GM19467 (cell line): ENCODE measurements at regions not wholly inside any gene's neighbourhood (a gene's known extent, or its start where the extent isn't known, plus 50 kb on each side); places are given as distances from the start of the nearest gene placed in this dataset.
"Not testable (repeated sequence)": the region's sequence is repeated elsewhere in the genome, so short reads cannot be mapped to it uniquely, and the experiment has no call there.

ENCODE experiments used
- ATAC-seq: cut with Tn5 transposase; IDR thresholded peaks from one replicate; pipeline ENCODE4 v1.9.1; 2021; ENCODE audit warnings: mild to moderate bottlenecking, moderate library complexity; ENCODE audit not compliant: unreplicated experiment

DNA sequence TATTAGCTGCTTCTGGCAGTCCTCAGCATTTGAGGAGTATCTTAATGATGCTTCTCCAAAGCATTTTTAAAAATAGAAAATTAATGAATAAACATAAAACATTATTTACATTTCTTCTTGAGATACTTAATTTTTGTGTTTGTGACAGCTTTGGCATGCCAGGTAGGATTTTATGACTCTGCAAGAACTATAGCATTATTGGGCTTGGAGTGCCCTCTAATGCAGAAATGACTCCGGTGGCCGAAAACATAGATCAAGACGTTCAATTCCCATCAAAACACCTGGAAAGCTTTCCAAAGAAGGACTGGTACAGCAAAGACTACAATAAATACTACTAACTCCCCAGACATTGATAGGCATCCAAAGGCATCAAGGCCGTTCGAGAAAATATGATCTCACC is 366.4 kb upstream of the CXADR start:
- no peak for ATAC-seq

DNA sequence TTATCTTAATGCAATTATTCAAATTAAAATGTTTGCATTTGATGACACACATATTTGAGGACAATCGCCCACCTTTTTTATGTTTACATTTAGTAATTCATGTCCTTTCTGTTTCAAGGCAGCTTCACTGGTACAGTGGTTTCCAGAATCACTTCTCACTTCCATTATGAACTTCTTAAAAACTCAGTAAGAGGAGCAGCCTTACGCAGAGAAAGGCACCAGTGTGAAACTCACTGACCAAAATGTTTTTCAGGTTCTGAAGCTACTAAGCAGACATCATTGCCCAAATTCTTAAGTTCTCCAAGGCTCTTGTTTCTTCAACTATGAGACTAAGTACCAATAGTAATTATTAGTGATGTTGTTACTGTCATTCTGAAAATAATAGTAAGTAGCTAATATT is 353.1 kb upstream of the CXADR start:
- ATAC-seq = no peak

DNA sequence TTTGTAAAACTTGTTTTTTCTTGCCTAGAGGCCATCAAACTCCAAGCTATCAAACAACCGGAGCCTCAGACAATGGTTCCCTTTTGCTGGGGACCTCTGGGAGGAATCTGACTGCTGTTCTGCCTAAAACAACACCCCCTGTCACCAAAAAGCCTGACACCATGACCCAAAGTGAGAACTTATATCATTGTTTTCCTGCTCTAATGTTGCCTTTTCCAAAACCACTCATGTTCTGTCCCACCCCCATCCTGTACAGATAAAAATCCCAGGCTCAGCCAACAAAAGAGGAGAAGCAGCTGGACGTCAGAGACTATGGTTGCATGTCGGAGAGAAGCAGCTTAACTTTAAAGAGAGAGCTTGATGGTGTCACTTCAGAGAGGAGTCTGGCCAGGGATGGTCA is 327.2 kb upstream of the CXADR start:
- ATAC-seq = no peak

DNA sequence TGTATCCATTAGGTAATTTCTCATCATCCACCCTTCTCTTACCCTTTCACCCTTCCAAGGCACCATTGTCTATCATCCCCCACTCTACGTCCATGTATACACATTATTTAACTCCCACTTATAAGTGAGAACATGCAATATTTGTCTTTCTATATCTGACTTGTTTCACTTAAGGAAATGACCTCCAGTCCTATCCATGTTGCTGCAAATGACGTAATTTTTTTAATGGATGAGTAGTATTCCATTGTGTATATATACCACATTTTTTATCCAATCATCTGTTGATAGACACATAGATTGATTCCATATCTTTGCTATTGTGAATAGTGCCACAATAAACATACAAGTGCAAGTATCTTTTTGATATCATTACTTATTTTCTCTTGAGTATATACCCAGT is 322.9 kb upstream of the CXADR start:
- ATAC-seq = no peak

DNA sequence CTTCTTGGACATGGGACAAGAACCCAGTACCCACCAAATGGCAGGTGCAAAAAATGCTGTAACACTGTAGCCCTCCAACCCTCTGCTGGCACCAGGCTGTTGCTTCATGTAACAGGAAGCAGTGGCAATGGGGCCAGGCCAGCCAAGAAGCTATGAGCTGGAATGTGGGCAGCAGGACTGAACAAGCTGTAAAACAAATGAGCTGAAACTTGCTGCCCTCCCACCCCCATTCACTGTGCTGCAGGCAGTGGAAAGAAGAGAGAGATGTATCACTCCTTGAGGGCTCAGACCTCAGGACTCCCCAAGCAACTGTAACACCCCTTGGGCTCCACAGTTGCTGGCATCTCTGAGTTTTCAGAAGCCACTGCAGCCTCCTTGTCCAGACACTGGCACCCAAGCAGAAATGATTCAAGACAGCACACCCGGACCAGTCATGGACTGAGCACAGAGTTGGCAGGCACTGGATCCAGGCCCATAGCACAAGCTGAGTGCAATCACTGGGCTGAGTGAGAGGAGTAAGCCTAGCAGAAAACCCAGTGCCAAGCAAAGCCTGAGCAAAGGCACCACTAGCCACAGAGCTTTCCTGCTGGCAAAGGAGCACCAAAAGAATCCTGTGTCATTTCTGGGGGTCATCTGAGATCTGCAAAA is 321.4 kb upstream of the CXADR start:
- ATAC-seq = no peak

DNA sequence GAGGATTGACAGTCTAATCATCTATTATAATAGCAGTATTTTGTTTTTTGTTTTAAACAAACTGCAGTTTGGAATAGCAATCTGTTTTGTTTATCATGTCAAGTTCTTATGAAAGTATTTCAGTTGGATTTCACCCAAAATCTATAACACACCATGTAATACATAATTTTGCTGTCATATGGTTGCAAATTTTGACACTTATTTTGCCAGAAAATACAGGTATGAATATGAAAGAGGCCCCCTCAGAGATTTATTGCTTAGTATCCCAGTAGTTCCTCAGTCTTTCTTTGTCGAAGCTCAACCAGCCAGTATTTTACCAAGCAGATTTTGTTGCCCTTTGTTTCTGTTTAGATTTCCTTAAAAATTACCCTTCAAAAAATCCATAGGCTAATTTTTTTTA is 317.5 kb upstream of the CXADR start:
- ATAC-seq = no peak

DNA sequence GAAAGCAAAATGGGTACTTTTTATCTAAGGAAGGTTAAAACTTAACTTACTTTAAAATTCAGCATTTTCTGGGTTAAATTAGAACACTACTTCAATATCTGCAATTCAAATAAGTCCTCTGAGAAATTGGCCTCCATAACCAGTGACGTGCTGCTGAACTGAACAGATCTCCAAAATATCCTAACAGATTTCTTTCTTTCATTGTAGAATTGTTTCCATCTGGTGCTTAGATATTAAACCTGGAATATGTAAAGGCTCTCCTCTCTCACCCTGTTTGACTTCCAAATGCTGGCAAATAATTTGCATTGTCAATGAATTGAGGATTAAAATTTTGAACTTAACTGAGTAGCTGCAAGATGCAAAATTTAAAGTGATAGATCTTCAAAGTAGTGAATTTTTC is 316.9 kb upstream of the CXADR start:
- ATAC-seq = no peak

DNA sequence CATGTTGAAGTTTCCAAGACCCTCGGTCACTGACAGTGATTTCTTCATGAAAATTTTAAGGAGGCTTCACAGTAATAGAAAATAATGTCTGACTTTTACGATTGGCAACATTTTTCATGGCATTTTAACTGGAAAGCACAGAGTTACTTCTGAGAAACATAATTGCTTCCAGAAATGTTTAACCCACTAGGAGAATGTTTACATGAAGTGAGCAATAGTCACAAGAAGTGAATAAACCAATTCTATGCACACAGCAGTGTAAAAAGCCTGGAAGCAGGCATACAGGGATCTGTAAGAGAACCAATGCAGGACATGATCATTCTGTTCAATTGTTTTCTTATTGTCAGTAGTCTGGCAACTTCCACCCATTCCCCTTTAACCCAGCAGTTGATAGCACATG is 316.2 kb upstream of the CXADR start:
- no peak for ATAC-seq

DNA sequence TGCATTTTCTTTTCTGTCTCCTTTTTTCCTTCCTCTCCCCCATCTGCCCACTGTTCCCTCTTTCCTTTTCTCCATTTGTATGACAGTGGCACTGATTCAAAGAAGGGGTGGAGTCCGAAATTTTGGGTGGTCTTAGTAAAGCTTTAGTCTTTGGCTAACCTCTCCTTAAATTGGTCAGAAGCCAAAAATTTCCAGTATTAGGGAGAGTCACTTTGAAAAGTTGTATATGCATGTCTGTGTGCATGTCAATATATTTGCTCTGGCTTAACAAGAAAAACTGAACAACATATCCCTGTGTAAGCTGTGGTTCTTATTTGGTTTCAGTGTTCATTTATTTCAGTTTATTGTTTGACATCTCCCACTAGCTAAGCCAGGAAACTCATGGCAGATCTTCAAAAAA is 314.8 kb upstream of the CXADR start:
- ATAC-seq = no peak

DNA sequence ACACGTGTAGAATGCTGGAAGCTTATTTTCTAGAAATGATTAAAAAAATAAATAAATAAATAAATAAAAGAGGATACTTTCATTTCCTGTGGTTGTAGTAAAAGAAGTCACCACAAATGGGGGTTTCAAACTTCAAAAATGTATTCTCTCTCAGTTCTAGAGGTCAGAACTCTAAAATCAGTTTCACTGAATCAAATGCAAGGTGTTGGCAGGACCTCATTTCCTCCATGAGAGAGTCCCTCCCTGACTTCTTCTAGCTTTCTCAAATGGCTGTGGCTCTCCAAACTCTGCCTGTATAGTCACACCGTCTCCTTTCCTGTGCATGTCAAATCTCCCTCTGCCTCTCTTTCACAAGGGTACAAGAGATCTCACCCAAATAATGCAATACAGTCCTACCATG is 312.6 kb upstream of the CXADR start:
- ATAC-seq = no peak

DNA sequence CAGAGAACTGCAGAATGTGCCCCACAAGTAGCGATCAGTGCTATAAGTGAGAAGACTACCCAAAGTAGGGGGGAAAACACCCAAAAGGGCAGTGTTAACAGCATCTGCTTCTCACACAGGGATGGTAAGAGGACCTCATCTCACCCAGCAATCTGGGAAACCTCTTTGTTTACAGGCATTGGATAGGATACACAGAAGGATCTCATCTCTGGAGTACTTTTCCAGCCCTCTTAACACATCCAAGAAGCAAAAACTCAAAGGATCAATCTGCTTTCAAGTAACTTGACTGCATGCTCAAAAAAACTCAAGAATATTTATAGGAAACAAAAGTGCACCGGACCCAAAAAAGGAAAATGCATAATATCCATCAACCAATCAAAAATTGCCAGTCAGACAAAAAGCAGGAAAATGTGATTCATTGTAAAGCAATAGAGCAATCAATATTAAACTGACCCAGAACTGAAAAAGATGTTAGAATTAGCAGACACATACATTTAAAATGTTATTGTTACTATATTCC is 311.0 kb upstream of the CXADR start:
- ATAC-seq = no peak

DNA sequence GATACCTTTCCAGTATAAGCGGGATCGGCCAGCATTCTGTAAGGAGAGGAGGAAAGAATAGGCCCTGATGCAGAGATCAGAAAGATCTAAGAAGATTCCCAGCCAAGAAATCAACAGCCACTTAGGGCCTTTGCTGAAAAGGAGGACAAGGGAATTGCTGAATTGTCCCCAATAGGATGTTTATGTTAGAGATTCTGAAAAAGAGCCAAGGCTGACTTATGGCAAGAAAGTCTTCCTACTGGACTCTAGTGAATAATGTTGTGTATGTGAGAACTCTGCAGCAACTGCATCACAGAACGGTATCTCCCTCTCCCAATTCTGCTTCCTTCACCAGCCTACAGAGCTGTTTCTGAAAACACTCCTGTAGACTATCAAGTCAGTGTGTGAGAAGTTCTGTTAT is 298.0 kb upstream of the CXADR start:
- no peak for ATAC-seq

DNA sequence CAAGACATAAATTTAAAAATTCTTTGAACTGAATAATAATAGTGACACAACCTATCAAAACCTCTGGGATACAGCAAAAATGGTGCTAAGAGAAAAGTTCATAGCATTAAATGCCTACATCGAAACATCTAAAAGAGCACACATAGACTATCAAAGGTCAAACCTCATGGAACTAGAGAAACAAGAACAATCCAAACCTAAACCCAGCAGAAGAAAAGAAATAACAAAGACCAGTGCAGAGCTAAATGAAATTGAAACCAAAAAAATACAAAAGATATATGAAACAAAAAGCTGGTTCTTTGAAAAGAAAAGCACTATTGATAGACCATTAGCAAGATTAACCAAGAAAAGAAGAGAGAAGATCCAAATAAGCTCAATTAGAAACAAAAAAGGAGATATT is 293.8 kb upstream of the CXADR start:
- ATAC-seq = not testable (repeated sequence)

DNA sequence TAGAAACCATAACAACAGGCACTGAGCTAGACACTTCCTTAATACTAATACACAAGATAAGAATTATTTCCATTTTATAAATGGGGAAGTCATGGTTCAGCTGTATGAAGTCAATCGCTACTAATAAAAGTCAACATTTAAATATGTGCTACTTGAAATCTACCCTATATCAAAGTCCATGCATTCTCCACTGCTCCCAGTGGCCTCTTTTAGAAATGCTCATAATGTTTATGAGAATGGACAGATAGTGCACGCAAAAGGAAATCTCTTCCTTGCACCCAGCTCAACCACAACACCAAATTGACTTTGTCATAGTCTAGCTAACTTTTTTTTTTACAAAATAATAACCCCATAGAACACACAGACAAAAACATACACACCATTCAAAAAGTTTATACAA is 281.7 kb upstream of the CXADR start:
- ATAC-seq = no peak

DNA sequence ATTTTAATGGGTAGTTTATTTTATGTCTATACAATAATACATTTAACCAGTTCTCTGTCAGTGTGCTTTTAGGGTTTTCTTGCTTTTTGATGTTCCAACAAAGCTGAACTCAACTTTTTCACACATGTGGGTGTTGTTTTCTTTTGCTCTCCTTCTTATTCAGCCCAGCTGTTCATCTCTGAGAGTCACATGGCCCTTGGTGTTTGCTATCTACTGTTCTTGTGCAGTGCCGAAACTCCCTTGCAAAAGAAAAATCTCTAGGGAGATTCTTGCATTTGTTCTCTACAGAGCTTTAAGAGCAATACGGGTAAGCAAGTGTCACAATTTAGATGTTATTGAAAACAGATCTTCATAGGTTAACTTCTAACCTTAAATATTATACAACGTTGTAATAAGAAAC is 281.1 kb upstream of the CXADR start:
- no peak for ATAC-seq

DNA sequence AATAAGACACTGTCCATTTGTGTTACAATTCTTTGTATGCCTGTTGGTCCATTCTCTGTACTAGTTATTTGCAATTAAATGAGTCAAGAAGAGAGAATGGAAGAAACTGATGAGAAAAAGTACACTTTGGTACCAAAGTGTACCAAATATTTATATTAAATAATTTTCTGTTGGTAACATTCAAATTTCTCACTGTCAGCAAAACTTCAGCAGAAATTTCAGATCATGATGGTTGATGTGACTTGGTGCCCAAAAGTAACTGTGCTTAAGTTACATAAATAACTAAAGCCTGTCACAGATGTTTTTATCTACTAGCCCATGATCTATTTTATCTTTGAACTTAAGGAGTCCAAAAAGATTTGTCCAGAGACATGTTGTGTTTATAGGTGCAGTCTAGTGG is 274.4 kb upstream of the CXADR start:
- no peak for ATAC-seq

DNA sequence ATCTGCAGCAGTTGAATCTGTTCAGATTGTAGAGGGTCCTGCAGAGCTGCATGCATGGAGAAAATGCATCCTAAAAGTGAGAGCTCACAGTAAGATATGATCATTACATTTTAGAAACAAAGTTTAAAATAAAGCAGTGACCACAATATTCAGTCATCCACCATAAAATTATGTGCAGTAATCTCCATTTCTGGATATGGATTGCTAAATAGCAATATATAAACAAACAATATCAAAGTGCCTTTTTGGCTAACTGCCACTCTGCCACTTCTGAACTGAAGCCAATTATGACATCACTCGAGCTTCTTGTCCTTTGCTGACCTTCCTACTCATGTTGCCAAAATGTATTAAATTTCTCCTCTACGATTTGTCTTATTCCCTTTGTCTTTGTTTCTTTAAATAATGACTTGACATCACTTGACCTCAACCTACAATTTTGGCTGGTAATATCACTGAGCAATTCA is 262.0 kb upstream of the CXADR start:
- ATAC-seq = no peak

DNA sequence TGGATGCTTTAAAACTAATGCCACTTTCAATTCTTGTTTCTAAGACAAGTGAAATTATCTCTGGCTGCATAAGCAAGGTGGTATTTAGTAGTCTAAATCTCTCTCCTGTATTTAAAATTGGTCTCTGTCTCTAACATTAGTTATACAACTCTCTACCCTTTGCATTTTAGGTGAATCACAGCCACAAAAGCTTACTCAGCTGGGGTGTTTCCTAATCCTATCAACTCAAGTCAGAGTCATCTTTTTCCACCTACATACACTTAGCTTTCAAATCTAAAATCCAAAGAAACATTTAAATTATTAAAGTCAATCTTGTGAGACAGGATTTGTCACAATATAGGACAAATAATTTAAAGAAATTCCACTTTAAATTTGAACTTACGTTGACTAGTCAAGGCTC is 255.1 kb upstream of the CXADR start:
- ATAC-seq = no peak

DNA sequence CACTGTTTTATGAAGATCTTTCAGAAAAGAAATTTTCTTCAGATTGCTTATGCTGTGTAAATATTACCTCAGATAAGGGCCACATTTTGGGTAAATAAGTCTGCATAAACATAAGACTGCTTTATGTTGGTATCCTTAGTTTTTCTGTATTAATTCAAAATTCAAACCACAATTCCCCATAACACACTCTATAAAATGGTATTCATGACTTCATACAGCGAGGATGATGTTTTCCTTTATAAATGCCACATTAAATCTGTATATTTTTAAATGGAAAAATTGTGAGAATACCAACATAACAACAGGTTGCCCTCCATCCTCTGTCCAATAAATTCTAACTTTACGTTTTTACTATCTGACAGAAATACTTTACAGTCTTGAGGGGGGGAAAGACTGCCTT is 248.7 kb upstream of the CXADR start:
- ATAC-seq = no peak

DNA sequence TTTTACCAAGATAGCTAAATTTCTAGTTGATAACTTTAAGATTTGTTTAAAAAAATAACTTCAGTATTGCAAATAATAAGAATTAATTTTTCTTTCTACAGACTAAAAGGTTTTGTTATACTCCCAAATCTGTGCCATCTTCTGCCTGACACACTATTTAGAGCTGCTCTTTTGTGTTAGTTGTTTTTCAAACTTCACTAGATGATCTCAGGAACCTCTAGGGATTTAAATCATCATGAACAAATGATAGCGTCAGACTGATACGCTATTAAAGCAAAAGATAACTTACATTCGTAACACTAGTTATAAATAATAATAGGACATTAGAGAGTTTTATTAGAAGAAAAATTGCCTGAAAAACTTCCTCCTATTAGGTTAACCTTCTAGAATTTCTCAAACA is 243.1 kb upstream of the CXADR start:
- ATAC-seq = no peak

DNA sequence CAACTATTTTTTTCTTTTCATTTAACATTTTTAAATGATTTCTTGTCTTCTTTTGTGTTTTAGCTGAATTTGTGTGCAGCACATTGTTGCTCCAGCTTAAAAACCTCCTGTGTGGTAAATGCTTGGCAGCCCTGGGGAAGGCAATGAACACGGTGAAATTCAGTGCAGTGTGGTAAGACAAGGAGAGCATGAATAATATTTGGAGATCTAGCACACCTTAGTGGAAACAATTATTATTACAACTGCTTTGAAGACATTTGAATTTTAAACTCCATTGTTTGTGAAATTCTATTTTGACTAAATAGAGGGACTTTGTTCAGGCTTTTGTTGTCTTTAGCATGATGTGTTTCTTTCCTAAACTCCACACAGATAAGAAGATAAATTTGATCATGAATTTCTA is 242.6 kb upstream of the CXADR start:
- no peak for ATAC-seq

DNA sequence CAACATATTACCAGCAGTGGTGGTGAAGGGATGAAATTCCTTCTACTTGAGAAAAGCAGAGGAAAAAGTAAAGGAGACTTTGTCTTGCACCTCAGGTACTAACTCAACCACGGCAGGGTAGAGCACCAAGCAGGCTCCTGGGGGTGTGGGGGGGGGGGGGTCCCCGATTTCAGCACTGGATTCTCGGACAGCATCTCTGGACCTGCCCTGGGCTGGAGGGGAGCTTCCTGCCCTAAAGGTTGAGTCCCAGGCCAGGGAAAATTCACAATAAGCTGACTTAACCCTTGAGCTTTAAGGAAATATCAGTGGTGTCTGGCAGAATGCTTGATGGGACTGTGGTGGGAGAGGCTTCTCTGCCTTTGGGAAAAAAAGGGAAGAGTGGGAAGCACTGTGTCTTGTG is 233.2 kb upstream of the CXADR start:
- no peak for ATAC-seq

DNA sequence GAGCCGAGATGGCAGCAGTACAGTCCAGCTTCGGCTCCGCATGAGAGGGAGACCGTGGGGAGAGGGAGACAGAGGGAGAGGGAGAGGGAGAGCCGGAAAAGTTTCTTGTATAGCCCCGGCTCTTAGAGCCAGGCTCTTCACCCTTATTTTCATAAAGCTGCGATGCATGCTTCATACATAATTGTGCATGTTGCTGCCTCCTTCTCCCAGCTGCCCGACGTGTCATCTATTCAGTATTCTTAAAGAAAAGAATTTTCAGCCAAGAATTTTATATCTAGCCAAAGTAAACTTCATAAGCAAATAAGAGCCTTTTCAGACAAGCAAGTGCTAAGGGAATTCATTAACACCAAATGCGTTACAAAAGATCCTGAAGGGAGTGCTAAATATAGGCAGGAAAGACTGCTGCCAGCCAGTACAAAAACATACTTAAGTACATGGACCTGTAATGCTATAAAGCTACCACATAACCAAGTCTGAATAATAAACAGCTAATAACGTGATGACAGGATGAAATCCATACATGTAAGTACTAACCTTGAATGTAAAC is 219.8 kb upstream of the CXADR start:
- not testable (repeated sequence) for ATAC-seq
